ENCODE measurements at regions not wholly inside any gene's neighbourhood (a gene's known extent, or its start where the extent isn't known, plus 50 kb on each side); places are given as distances from the start of the nearest gene placed in this dataset.
"Not testable (repeated sequence)": the region's sequence is repeated elsewhere in the genome, so short reads cannot be mapped to it uniquely, and the experiment has no call there.

GRCh38 chr4:131729716-131730398 lies 1419.2 kb upstream of the PCDH10 start:
- not testable (repeated sequence) for H3K4me1 ChIP-seq (ENCODE audit: control insufficient read depth, insufficient read depth, low read length, unreplicated experiment); H3K4me3 ChIP-seq (ENCODE audit: low read depth, low read length); H3K27ac ChIP-seq (ENCODE audit: low read depth, low read length); H2AFZ ChIP-seq (ENCODE audit: low read length, unreplicated experiment); H3K27me3 ChIP-seq (ENCODE audit: insufficient read depth, low read length); H3K79me2 ChIP-seq (ENCODE audit: control insufficient read depth, insufficient read depth, low read length, unreplicated experiment); H3K36me3 ChIP-seq (ENCODE audit: insufficient read depth, low read length)

GRCh38 chr4:131730574-131730973 lies 1418.5 kb upstream of the PCDH10 start:
- not testable (repeated sequence) for H3K36me3 ChIP-seq (ENCODE audit: insufficient read depth, low read length); H3K27ac ChIP-seq (ENCODE audit: low read depth, low read length); H3K27me3 ChIP-seq (ENCODE audit: insufficient read depth, low read length); H3K4me3 ChIP-seq (ENCODE audit: low read depth, low read length); H3K79me2 ChIP-seq (ENCODE audit: control insufficient read depth, insufficient read depth, low read length, unreplicated experiment); H2AFZ ChIP-seq (ENCODE audit: low read length, unreplicated experiment); H3K4me1 ChIP-seq (ENCODE audit: control insufficient read depth, insufficient read depth, low read length, unreplicated experiment)

DNA sequence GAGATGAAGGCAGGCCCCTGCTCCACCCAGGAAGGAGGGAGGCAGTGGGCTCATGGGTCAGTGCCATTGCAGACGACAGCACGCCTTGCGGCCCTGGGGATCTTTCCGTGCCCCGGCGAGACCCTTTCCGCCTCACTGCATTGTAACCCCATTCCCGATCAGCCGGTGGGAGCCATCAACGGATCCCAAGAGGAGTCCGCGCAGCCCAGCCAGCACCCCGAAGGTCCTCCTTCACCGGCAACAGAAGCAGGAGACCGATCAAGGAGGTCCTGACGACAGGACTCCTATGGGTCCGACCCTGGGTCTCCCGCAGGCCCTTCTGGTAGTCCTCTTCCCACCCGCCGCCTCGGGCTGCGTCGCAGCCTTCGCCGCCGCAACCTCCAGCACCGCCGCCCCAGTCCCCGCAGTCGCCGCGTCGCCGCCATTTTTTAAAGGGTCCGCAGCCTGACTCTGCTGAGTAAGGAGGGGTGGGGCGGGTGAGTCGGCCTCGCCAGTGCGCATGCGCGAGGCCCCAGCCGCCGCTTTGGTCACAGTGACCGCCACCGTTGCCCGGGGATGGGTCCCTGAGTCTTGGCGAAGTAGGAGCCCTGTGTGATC lies 1417.0 kb upstream of the PCDH10 start:
- H3K4me1 ChIP-seq (ENCODE audit: control insufficient read depth, insufficient read depth, low read length, unreplicated experiment); H2AFZ ChIP-seq (ENCODE audit: low read length, unreplicated experiment); H3K79me2 ChIP-seq (ENCODE audit: control insufficient read depth, insufficient read depth, low read length, unreplicated experiment); H3K36me3 ChIP-seq (ENCODE audit: insufficient read depth, low read length); H3K27ac ChIP-seq (ENCODE audit: low read depth, low read length); H3K4me3 ChIP-seq (ENCODE audit: low read depth, low read length); H3K27me3 ChIP-seq (ENCODE audit: insufficient read depth, low read length): not testable (repeated sequence)

DNA sequence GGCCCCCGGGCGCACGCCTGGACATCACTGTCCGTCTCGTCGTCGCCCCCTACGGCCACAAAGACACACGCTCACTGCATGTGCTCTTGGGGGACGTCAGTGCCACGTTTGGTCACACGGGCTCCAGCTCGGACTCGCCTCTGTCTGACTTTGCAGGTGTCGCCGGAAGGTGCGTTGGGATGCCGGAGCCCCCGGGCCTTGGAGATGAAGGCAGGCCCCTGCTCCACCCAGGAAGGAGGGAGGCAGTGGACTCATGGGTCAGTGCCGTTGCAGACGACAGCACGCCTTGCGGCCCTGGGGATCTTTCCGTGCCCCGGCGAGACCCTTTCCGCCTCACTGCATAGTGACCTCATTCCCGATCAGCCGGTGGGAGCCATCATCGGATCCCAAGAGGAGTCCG lies 1414.8 kb upstream of the PCDH10 start:
- not testable (repeated sequence) for H3K27me3 ChIP-seq (ENCODE audit: insufficient read depth, low read length); H3K4me1 ChIP-seq (ENCODE audit: control insufficient read depth, insufficient read depth, low read length, unreplicated experiment); H3K36me3 ChIP-seq (ENCODE audit: insufficient read depth, low read length); H3K27ac ChIP-seq (ENCODE audit: low read depth, low read length); H3K79me2 ChIP-seq (ENCODE audit: control insufficient read depth, insufficient read depth, low read length, unreplicated experiment); H2AFZ ChIP-seq (ENCODE audit: low read length, unreplicated experiment); H3K4me3 ChIP-seq (ENCODE audit: low read depth, low read length)

- not testable (repeated sequence) for H3K27me3 ChIP-seq (ENCODE audit: insufficient read depth, low read length); H3K36me3 ChIP-seq (ENCODE audit: insufficient read depth, low read length); H3K27ac ChIP-seq (ENCODE audit: low read depth, low read length); H3K4me3 ChIP-seq (ENCODE audit: low read depth, low read length); H3K4me1 ChIP-seq (ENCODE audit: control insufficient read depth, insufficient read depth, low read length, unreplicated experiment); H3K79me2 ChIP-seq (ENCODE audit: control insufficient read depth, insufficient read depth, low read length, unreplicated experiment); H2AFZ ChIP-seq (ENCODE audit: low read length, unreplicated experiment)
Measured at GRCh38 chr4:131734851-131735385, 1414.2 kb upstream of the PCDH10 start.

- not testable (repeated sequence) for H3K79me2 ChIP-seq (ENCODE audit: control insufficient read depth, insufficient read depth, low read length, unreplicated experiment); H3K36me3 ChIP-seq (ENCODE audit: insufficient read depth, low read length); H3K27ac ChIP-seq (ENCODE audit: low read depth, low read length); H3K27me3 ChIP-seq (ENCODE audit: insufficient read depth, low read length); H2AFZ ChIP-seq (ENCODE audit: low read length, unreplicated experiment); H3K4me1 ChIP-seq (ENCODE audit: control insufficient read depth, insufficient read depth, low read length, unreplicated experiment); H3K4me3 ChIP-seq (ENCODE audit: low read depth, low read length)
Measured at GRCh38 chr4:131738991-131739390, 1410.1 kb upstream of the PCDH10 start.

- not testable (repeated sequence) for H3K27ac ChIP-seq (ENCODE audit: low read depth, low read length); H2AFZ ChIP-seq (ENCODE audit: low read length, unreplicated experiment); H3K4me3 ChIP-seq (ENCODE audit: low read depth, low read length); H3K79me2 ChIP-seq (ENCODE audit: control insufficient read depth, insufficient read depth, low read length, unreplicated experiment); H3K4me1 ChIP-seq (ENCODE audit: control insufficient read depth, insufficient read depth, low read length, unreplicated experiment); H3K27me3 ChIP-seq (ENCODE audit: insufficient read depth, low read length); H3K36me3 ChIP-seq (ENCODE audit: insufficient read depth, low read length)
Measured at GRCh38 chr4:131741836-131742235, 1407.3 kb upstream of the PCDH10 start.

DNA sequence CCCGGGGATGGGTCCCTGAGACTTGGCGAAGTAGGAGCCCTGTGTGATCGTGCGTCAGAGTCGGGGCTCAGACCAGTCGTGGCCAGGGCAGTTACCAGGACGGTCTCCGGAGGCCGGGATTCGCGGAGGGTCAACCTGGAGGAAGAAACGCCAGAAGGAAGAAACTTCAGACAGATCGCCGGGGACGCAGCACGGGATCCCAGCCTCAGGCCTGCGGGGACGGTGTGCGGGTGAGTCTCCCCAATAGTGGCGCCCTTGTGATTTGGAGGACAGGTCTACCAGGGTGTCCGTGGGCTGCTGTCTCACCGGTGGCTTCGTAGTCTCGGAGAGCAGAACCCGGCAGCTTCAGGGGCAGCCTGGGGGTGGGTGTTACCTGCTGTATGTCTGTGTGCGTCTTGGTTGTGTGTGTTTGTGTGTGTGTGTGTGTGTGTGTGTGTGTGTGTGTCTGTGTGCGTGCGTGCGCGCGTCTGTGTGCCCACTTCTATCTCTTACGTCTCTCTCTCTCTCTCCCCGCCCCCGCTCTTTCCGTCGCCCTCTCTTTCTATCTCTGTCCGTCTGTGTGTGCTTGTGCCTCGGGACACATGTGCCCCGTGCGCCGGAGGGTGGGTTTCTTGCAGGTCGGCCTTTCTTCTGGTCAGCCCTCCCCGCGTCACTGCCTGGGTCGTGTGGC lies 1406.4 kb upstream of the PCDH10 start:
- not testable (repeated sequence) for H3K79me2 ChIP-seq (ENCODE audit: control insufficient read depth, insufficient read depth, low read length, unreplicated experiment); H2AFZ ChIP-seq (ENCODE audit: low read length, unreplicated experiment); H3K4me3 ChIP-seq (ENCODE audit: low read depth, low read length); H3K27ac ChIP-seq (ENCODE audit: low read depth, low read length); H3K27me3 ChIP-seq (ENCODE audit: insufficient read depth, low read length); H3K4me1 ChIP-seq (ENCODE audit: control insufficient read depth, insufficient read depth, low read length, unreplicated experiment); H3K36me3 ChIP-seq (ENCODE audit: insufficient read depth, low read length)

GRCh38 chr4:131743348-131743747 lies 1405.7 kb upstream of the PCDH10 start:
- not testable (repeated sequence) for H3K4me1 ChIP-seq (ENCODE audit: control insufficient read depth, insufficient read depth, low read length, unreplicated experiment); H3K4me3 ChIP-seq (ENCODE audit: low read depth, low read length); H3K27me3 ChIP-seq (ENCODE audit: insufficient read depth, low read length); H3K36me3 ChIP-seq (ENCODE audit: insufficient read depth, low read length); H3K79me2 ChIP-seq (ENCODE audit: control insufficient read depth, insufficient read depth, low read length, unreplicated experiment); H2AFZ ChIP-seq (ENCODE audit: low read length, unreplicated experiment); H3K27ac ChIP-seq (ENCODE audit: low read depth, low read length)

- H2AFZ ChIP-seq (ENCODE audit: low read length, unreplicated experiment); H3K27ac ChIP-seq (ENCODE audit: low read depth, low read length); H3K36me3 ChIP-seq (ENCODE audit: insufficient read depth, low read length); H3K4me1 ChIP-seq (ENCODE audit: control insufficient read depth, insufficient read depth, low read length, unreplicated experiment); H3K27me3 ChIP-seq (ENCODE audit: insufficient read depth, low read length); H3K4me3 ChIP-seq (ENCODE audit: low read depth, low read length); H3K79me2 ChIP-seq (ENCODE audit: control insufficient read depth, insufficient read depth, low read length, unreplicated experiment): not testable (repeated sequence)
Measured at GRCh38 chr4:131747203-131747602, 1401.9 kb upstream of the PCDH10 start.

DNA sequence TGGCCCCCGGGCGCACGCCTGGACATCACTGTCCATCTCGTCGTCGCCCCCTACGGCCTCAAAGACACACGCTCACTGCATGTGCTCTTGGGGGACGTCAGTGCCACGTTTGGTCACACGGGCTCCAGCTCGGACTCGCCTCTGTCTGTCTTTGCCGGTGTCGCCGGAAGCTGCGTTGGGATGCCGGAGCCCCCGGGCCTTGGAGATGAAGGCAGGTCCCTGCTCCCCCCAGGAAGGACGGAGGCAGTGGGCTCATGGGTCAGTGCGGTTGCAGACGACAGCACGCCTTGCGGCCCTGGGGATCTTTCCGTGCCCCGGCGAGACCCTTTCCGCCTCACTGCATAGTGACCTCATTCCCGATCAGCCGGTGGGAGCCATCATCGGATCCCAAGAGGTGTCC lies 1399.9 kb upstream of the PCDH10 start:
- not testable (repeated sequence) for H3K79me2 ChIP-seq (ENCODE audit: control insufficient read depth, insufficient read depth, low read length, unreplicated experiment); H3K4me3 ChIP-seq (ENCODE audit: low read depth, low read length); H3K4me1 ChIP-seq (ENCODE audit: control insufficient read depth, insufficient read depth, low read length, unreplicated experiment); H3K27me3 ChIP-seq (ENCODE audit: insufficient read depth, low read length); H3K36me3 ChIP-seq (ENCODE audit: insufficient read depth, low read length); H3K27ac ChIP-seq (ENCODE audit: low read depth, low read length); H2AFZ ChIP-seq (ENCODE audit: low read length, unreplicated experiment)

Measured in ACC112 (cell line).